ENCODE measurements at regions not wholly inside any gene's neighbourhood (a gene's known extent, or its start where the extent isn't known, plus 50 kb on each side); places are given as distances from the start of the nearest gene placed in this dataset.
A peak's percentile ranks its signal among the peaks of the same experiment; 100 is the strongest.

DNA sequence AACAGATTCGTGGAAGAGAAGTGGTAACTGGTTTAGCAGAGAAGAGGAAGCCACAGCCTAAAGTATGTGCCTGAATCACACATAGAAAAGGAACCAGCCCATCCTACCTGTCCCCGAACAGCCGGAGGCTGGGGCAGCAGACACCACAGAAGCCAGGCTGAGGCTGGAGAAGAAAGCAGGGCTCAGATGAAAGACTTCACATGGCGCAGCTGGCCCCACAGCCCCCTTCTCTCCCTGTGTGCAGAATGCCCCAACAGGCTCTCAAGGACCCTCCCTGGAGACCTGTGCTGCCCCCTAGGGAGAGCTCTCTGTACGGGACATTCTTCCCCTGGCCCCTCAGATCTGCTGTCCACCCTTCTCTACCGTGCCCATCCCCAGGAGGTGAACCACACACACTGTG lies 83.5 kb upstream of the RAB12 start:
- TF ChIP-seq, protein P1, sequence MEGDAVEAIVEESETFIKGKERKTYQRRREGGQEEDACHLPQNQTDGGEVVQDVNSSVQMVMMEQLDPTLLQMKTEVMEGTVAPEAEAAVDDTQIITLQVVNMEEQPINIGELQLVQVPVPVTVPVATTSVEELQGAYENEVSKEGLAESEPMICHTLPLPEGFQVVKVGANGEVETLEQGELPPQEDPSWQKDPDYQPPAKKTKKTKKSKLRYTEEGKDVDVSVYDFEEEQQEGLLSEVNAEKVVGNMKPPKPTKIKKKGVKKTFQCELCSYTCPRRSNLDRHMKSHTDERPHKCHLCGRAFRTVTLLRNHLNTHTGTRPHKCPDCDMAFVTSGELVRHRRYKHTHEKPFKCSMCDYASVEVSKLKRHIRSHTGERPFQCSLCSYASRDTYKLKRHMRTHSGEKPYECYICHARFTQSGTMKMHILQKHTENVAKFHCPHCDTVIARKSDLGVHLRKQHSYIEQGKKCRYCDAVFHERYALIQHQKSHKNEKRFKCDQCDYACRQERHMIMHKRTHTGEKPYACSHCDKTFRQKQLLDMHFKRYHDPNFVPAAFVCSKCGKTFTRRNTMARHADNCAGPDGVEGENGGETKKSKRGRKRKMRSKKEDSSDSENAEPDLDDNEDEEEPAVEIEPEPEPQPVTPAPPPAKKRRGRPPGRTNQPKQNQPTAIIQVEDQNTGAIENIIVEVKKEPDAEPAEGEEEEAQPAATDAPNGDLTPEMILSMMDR (conservative IDR thresholded peaks at IDR 0.05; ENCODE audit: low read length): peak; percentile 33; the same call in 1 of the 2 replicates
- no peak for TF ChIP-seq EZH2phosphoT487 (IDR thresholded peaks at IDR 0.05; ENCODE audit: borderline replicate concordance)
